Jurkat, Clone E6-1 (cell line): ENCODE measurements at regions not wholly inside any gene's neighbourhood (a gene's known extent, or its start where the extent isn't known, plus 50 kb on each side); places are given as distances from the start of the nearest gene placed in this dataset.

Experiments
- DNase-seq: peaks from one replicate; pipeline ENCODE4 v3.0.0-alpha.2; 2011; ENCODE audit warnings: low read depth, low spot score
- H3K4me3 ChIP-seq: 2 replicates; pipeline ENCODE4 v1.5.1; 2011; ENCODE audit warnings: mild to moderate bottlenecking, low read length, control low read depth, moderate library complexity

- no peak for DNase-seq
- no peak overlapping the region for H3K4me3 ChIP-seq
These were observed 283.7 kb upstream of the BRINP1 start for GRCh38 chr9:119652931-119653330.

- no peak overlapping the region for H3K4me3 ChIP-seq
- DNase-seq = no peak
These were observed 280.0 kb upstream of the BRINP1 start for GRCh38 chr9:119649205-119649604.

- DNase-seq = peak; percentile 8
- no peak overlapping the region for H3K4me3 ChIP-seq
These were observed 270.2 kb upstream of the BRINP1 start for GRCh38 chr9:119639287-119639955.

GRCh38 chr9:119634006-119634405 lies 264.8 kb upstream of the BRINP1 start:
- DNase-seq = no peak
- no peak overlapping the region for H3K4me3 ChIP-seq

GRCh38 chr9:119611565-119611964 lies 242.3 kb upstream of the BRINP1 start:
- DNase-seq = no peak
- no peak overlapping the region for H3K4me3 ChIP-seq

GRCh38 chr9:119609277-119609971 lies 240.2 kb upstream of the BRINP1 start:
- no peak for DNase-seq
- H3K4me3 ChIP-seq = no peak overlapping the region

GRCh38 chr9:119601632-119602031 lies 232.4 kb upstream of the BRINP1 start:
- no peak overlapping the region for H3K4me3 ChIP-seq
- no peak for DNase-seq

GRCh38 chr9:119597499-119597898 lies 228.3 kb upstream of the BRINP1 start:
- DNase-seq = no peak
- no peak overlapping the region for H3K4me3 ChIP-seq

GRCh38 chr9:119596703-119597102 lies 227.5 kb upstream of the BRINP1 start:
- DNase-seq = no peak
- no peak overlapping the region for H3K4me3 ChIP-seq

GRCh38 chr9:119588874-119589744 lies 219.9 kb upstream of the BRINP1 start:
- no peak for DNase-seq
- no peak overlapping the region for H3K4me3 ChIP-seq

GRCh38 chr9:119577881-119578280 lies 208.6 kb upstream of the BRINP1 start:
- no peak for DNase-seq

GRCh38 chr9:119559986-119560385 lies 190.8 kb upstream of the BRINP1 start:
- no peak overlapping the region for H3K4me3 ChIP-seq
- DNase-seq = no peak

More at GRCh38 chr9:119577881-119578280, 208.6 kb upstream of the BRINP1 start:
- no peak overlapping the region for H3K4me3 ChIP-seq

GRCh38 chr9:119559056-119559455 lies 189.8 kb upstream of the BRINP1 start:
- no peak overlapping the region for H3K4me3 ChIP-seq
- no peak for DNase-seq

- DNase-seq = peak; percentile 27
- H3K4me3 ChIP-seq = no peak overlapping the region
These were observed 187.1 kb upstream of the BRINP1 start for GRCh38 chr9:119556129-119556875.

GRCh38 chr9:119544492-119544891 lies 175.3 kb upstream of the BRINP1 start:
- H3K4me3 ChIP-seq = no peak overlapping the region
- DNase-seq = no peak

GRCh38 chr9:119537138-119537537 lies 167.9 kb upstream of the BRINP1 start:
- H3K4me3 ChIP-seq = no peak overlapping the region
- DNase-seq = no peak

- no peak for DNase-seq
- no peak overlapping the region for H3K4me3 ChIP-seq
These were observed 164.3 kb upstream of the BRINP1 start for GRCh38 chr9:119533504-119533903.

- no peak for DNase-seq
- no peak overlapping the region for H3K4me3 ChIP-seq
These were observed 157.5 kb upstream of the BRINP1 start for GRCh38 chr9:119526698-119527097.

- DNase-seq = no peak
- H3K4me3 ChIP-seq = no peak overlapping the region
These were observed 154.3 kb upstream of the BRINP1 start for GRCh38 chr9:119523508-119523907.
